Epithelial cell of esophagus (primary cell): ENCODE measurements at regions not wholly inside any gene's neighbourhood (a gene's known extent, or its start where the extent isn't known, plus 50 kb on each side); places are given as distances from the start of the nearest gene placed in this dataset.

Experiments used
- DNase-seq: peaks from one replicate; pipeline ENCODE4 v3.0.0; 2010; ENCODE audit warnings: low read depth
- H3K4me3 ChIP-seq: 2 replicates; pipeline ENCODE4 v1.5.1; 2011; ENCODE audit warnings: mild to moderate bottlenecking, low read length, control low read depth
- TF ChIP-seq, protein P1 (sequence below): IDR thresholded peaks from 2 replicates; pipeline ENCODE4 v1.5.1; 2011; ENCODE audit warnings: low read depth, mild to moderate bottlenecking, low read length, control low read depth, inconsistent platforms; ENCODE audit not compliant: insufficient read depth; ENCODE audit errors: missing control alignments

DNA sequence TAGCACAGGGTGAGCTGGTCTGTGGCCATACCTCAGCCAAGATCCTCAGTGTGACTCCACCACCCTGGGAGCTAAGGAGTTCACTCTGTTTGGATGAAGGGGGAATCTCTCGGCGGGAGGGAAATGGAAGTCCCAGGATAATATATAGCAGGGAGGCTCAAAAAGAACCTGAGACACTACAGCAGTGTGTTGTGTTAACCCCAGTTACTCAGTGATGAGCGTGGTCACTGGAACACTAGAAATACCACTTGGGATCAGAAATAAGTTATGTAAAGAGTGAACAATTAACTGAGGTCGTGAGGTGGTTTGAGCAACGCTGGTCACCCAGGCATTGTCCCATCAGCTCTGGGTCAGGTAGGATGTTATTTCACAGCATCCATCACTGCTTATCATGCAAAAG, 59.3 kb upstream of the ADAMTS16 start:
- no peak for DNase-seq
- no peak overlapping the region for H3K4me3 ChIP-seq
- TF ChIP-seq, protein P1, sequence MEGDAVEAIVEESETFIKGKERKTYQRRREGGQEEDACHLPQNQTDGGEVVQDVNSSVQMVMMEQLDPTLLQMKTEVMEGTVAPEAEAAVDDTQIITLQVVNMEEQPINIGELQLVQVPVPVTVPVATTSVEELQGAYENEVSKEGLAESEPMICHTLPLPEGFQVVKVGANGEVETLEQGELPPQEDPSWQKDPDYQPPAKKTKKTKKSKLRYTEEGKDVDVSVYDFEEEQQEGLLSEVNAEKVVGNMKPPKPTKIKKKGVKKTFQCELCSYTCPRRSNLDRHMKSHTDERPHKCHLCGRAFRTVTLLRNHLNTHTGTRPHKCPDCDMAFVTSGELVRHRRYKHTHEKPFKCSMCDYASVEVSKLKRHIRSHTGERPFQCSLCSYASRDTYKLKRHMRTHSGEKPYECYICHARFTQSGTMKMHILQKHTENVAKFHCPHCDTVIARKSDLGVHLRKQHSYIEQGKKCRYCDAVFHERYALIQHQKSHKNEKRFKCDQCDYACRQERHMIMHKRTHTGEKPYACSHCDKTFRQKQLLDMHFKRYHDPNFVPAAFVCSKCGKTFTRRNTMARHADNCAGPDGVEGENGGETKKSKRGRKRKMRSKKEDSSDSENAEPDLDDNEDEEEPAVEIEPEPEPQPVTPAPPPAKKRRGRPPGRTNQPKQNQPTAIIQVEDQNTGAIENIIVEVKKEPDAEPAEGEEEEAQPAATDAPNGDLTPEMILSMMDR, result no peak

DNA sequence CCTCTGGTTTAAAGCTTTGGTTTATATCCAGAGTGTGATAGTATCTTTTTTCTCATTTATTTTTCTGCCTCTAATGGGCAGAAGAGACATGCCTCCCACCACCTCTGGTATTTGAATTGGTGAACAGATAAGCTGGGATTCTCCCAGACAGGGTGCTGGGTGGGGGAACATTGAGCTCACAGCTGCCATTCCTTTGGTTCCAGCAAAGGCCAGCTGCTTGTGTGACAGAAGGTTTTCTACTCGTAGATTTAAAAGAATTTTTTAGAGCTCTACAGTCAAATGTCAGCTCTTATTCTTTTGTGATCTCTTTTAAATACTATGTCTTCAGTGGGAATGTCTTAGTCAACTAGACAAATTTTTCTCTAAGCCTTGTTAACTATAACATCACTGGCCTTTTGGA, 54.7 kb upstream of the ADAMTS16 start:
- H3K4me3 ChIP-seq, result no peak overlapping the region
- TF ChIP-seq, protein P1, result no peak
- no peak for DNase-seq

DNA sequence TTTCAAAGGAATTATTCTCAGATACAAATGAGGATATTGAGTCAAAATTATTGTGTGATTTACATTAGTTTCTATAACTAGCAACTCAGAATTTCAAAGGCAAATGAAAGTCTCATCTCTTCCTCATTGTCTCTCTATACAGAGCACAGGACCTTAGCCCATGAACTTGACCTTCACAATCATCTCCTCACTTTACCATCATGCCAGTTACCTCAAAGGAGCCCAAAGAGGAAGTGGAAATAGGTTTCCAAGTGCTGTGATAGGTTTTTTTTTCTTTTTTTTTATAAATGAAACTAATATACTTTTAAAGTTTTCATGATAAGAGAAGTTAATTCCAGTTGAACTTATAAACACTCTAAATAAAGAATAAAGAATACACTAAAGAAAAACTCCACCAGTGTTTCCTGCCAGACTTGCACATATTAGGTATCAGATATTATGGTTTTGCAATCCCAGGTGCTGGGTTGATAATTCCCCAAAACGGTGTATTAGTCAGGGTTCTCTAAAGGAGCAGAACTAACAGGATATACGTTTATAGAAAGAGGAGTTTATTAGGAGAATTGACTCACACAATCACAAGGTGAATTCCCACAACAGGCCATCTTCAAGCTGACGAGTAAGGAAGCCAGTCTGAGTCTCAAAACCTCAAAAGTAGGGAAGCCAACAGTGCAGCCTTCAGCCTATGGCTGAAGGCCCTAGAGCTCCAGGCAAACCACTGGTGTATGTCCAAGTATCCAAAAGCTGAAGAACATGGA, 50.1 kb upstream of the ADAMTS16 start:
- DNase-seq, result no peak
- TF ChIP-seq, protein P1, result no peak
- no peak overlapping the region for H3K4me3 ChIP-seq
